ENCODE measurements at regions not wholly inside any gene's neighbourhood (a gene's known extent, or its start where the extent isn't known, plus 50 kb on each side); places are given as distances from the start of the nearest gene placed in this dataset.
A peak's percentile ranks its signal among the peaks of the same experiment; 100 is the strongest.

DNA sequence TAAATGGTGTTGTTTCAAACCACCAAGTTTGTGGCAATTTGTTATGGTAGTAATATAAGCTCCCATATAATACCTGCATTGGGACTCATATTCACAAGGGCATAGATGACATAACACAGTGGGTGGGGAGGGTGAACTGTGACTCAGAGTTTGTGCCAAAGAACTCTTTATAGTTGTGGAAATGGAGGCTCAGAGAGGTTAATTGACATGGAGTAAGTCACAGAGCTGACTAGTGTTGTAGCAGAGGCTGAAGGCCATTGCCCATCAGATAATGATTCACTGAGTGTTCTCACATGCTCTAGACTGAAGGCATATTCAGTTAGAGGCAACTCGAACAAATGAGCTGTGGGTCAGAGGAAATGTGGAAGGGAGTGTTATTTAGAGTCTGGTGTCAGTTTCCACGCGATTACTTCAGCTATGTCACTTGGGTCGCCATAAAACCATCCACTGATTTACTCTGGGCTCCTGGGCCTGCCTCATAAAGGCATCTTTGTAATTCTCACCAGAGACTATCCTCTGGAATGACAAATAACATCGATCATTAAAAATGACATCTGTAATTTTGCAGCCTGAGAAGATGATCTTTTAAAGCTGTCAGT lies 264.7 kb downstream of the CCDC85A start:
- H3K23ac ChIP-seq (ENCODE audit: insufficient read length), result no peak overlapping the region
- no peaks in the 10 kb centered on the region for H3K79me2 ChIP-seq (ENCODE audit: control insufficient read depth in 1 of 2, insufficient read depth in 2 of 2, low read length in 2 of 2)
- ChIA-PET CTCF (ENCODE audit: partially characterized antibody) (interaction anchor here (0.5 to 1.7 kb wide), 5 partner anchors 8 to 527 kb away, joined by 3 to 7 read pairs (median 3); no protein-coding TSS in a partner anchor), POLR2A (ENCODE audit: partially characterized antibody) (no interaction called here)
- H3K18ac ChIP-seq (ENCODE audit: extremely low read depth, low read length), result peak overlapping the region; percentile 36; the same call in 1 of the 2 replicates
- H3K9ac ChIP-seq (replicated peaks in 1 of 4; ENCODE audit: extremely low read depth in 1 of 4, low read depth in 3 of 4, low read length in 3 of 4), result no peak overlapping the region
- peaks cover 0 to 5% of the 10 kb centered on the region in 2 experiments; a peak in 2 of 4 replicates for H3K9me3 ChIP-seq (ENCODE audit: insufficient read depth in 2 of 2, low read depth in 1 of 2, low read length in 1 of 2)
- no peaks in the 10 kb centered on the region for H3K27me3 ChIP-seq (replicated peaks in 1 of 4; ENCODE audit: control insufficient read depth in 3 of 4, extremely low read depth in 1 of 4, insufficient read depth in 3 of 4, low read length in 3 of 4)
- WGBS, 2 experiments (ENCODE audit: extremely low coverage in 1 of 2, insufficient coverage in 1 of 2, insufficient read length in 1 of 2, insufficient replicate concordance in 2 of 2, low coverage in 1 of 2, low lambda C conversion rate in 2 of 2, missing lambda C conversion rate in 1 of 2), result 83% methylated on average over 5 of the region's 5 CpGs; no CpG with 5 or more reads in 1 of the 2 experiments
- H3K56ac ChIP-seq (replicated peaks; ENCODE audit: insufficient read length, low read depth, low read length), result no peak overlapping the region
- H2BK20ac ChIP-seq (ENCODE audit: low read length), result peak overlapping the region; percentile 16; the same call in 1 of the 2 replicates
- H2AK5ac ChIP-seq (ENCODE audit: low read depth, low read length), result no peak overlapping the region
- peak overlapping the region; percentile 35; the same call in 1 of the 2 replicates for H2BK5ac ChIP-seq (ENCODE audit: low read depth, low read length)
- H3K27ac ChIP-seq (ENCODE audit: low read depth, low read length), result no peak overlapping the region
- H3K36me3 ChIP-seq (ENCODE audit: control insufficient read depth in 2 of 4, insufficient read depth in 4 of 4, low read length in 3 of 4), result no peaks in the 10 kb centered on the region
- no peak overlapping the region for H3K14ac ChIP-seq (ENCODE audit: insufficient read length)
- no peak overlapping the region for H4K8ac ChIP-seq (ENCODE audit: extremely low read depth, insufficient read depth, low read length)
- peak overlapping the region; percentile 91 for H2BK12ac ChIP-seq (ENCODE audit: low read depth, low read length)
- peaks cover 2 to 14% (median 9%) of the 10 kb centered on the region in 4 experiments; a peak in 4 of 7 replicates for H3K4me1 ChIP-seq (replicated peaks in 1 of 4; ENCODE audit: control insufficient read depth in 3 of 4, insufficient read depth in 4 of 4, low read length in 3 of 4)
- H2BK120ac ChIP-seq (replicated peaks; ENCODE audit: low read depth, low read length), result no peak overlapping the region
- DNase-seq (ENCODE audit: low read depth in 1 of 2, low spot score in 2 of 2), result no peak
- no peaks in the 10 kb centered on the region for H3K23me2 ChIP-seq (ENCODE audit: low read depth, low read length)
- 0 out of 4 replicates have a peak overlapping the region, but pooled peaks of 1 of the 2 experiments have one; percentile 3 for H3K4me2 ChIP-seq (ENCODE audit: insufficient read depth in 1 of 2, low read depth in 2 of 2, low read length in 2 of 2)
- no peak overlapping the region for H3K4ac ChIP-seq (replicated peaks; ENCODE audit: insufficient read length, low read depth, low read length)
- no peak for FAIRE-seq
- H4K91ac ChIP-seq (replicated peaks; ENCODE audit: insufficient read length, low read length), result no peak overlapping the region
- TF ChIP-seq EZH2 (IDR thresholded peaks at IDR 0.05; ENCODE audit: low read depth, low read length, severe bottlenecking) (no peak), CREB1 (IDR thresholded peaks at IDR 0.05) (no peak), SP2 (IDR thresholded peaks at IDR 0.05; ENCODE audit: low read length) (no peak), KDM1A (IDR thresholded peaks at IDR 0.05; ENCODE audit: borderline replicate concordance, low read length) (no peak), TEAD4 (IDR thresholded peaks at IDR 0.05; ENCODE audit: low read depth, low read length) (no peak), KDM5A (IDR thresholded peaks at IDR 0.05; ENCODE audit: low read length) (no peak), POU5F1 (IDR thresholded peaks at IDR 0.05; ENCODE audit: low read depth, low read length) (no peak), SIRT6 (IDR thresholded peaks at IDR 0.05; ENCODE audit: low read length) (no peak), CHD2 (IDR thresholded peaks at IDR 0.05; ENCODE audit: low read length) (no peak), ZNF274 (IDR thresholded peaks at IDR 0.05; ENCODE audit: borderline replicate concordance, extremely low read depth, low read length) (no peak), KDM4A (IDR thresholded peaks at IDR 0.05; ENCODE audit: low read depth, low read length, severe bottlenecking) (no peak)
- TF ChIP-seq, protein P1, sequence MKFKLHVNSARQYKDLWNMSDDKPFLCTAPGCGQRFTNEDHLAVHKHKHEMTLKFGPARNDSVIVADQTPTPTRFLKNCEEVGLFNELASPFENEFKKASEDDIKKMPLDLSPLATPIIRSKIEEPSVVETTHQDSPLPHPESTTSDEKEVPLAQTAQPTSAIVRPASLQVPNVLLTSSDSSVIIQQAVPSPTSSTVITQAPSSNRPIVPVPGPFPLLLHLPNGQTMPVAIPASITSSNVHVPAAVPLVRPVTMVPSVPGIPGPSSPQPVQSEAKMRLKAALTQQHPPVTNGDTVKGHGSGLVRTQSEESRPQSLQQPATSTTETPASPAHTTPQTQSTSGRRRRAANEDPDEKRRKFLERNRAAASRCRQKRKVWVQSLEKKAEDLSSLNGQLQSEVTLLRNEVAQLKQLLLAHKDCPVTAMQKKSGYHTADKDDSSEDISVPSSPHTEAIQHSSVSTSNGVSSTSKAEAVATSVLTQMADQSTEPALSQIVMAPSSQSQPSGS (IDR thresholded peaks at IDR 0.05; ENCODE audit: low read length), result no peak
- H2BK15ac ChIP-seq (ENCODE audit: low read length), result peak overlapping the region; percentile 93; the same call in 1 of the 2 replicates
- no peak overlapping the region for H4K5ac ChIP-seq (ENCODE audit: insufficient read length, low read depth, low read length)
- no peaks in the 10 kb centered on the region for H3K79me1 ChIP-seq (ENCODE audit: low read depth, low read length)
- no peak overlapping the region for H3K4me3 ChIP-seq (ENCODE audit: extremely low read depth in 1 of 4, insufficient read depth in 2 of 4, low read depth in 3 of 4, low read length in 4 of 4)
- no peak overlapping the region for H2AFZ ChIP-seq (ENCODE audit: low read length)
- H4K20me1 ChIP-seq (replicated peaks in 1 of 2; ENCODE audit: control insufficient read depth in 1 of 2, insufficient read depth in 2 of 2, low read length in 2 of 2), result no peaks in the 10 kb centered on the region

Measured in H1 (cell line).